ENCODE measurements at regions not wholly inside any gene's neighbourhood (a gene's known extent, or its start where the extent isn't known, plus 50 kb on each side); places are given as distances from the start of the nearest gene placed in this dataset.
A peak's percentile ranks its signal among the peaks of the same experiment; 100 is the strongest.

GRCh38 chr19:30672926-30673325 lies 300.7 kb downstream of the ZNF536 start:
- DNase-seq = no peak

- DNase-seq = peak; percentile 65
Measured at GRCh38 chr19:30671622-30672051, 299.5 kb downstream of the ZNF536 start.

GRCh38 chr19:30671367-30671619 lies 299.1 kb downstream of the ZNF536 start:
- no peak for DNase-seq

GRCh38 chr19:30670562-30671366 lies 298.6 kb downstream of the ZNF536 start:
- no peak for DNase-seq

- DNase-seq = no peak
Measured at GRCh38 chr19:30670011-30670329, 297.8 kb downstream of the ZNF536 start.

GRCh38 chr19:30669329-30670010 lies 297.3 kb downstream of the ZNF536 start:
- peak; percentile 72 for DNase-seq

- no peak for DNase-seq
Measured at GRCh38 chr19:30668521-30669155, 296.5 kb downstream of the ZNF536 start.

- no peak for DNase-seq
Measured at GRCh38 chr19:30667746-30668145, 295.6 kb downstream of the ZNF536 start.

- no peak for DNase-seq
Measured at GRCh38 chr19:30667227-30667626, 295.0 kb downstream of the ZNF536 start.

- DNase-seq = peak; percentile 61
Measured at GRCh38 chr19:30666301-30666803, 294.2 kb downstream of the ZNF536 start.

GRCh38 chr19:30665449-30665848 lies 293.3 kb downstream of the ZNF536 start:
- DNase-seq = peak; percentile 7

GRCh38 chr19:30663611-30664174 lies 291.5 kb downstream of the ZNF536 start:
- no peak for DNase-seq

- DNase-seq = peak; percentile 55
Measured at GRCh38 chr19:30662211-30662861, 290.2 kb downstream of the ZNF536 start.

GRCh38 chr19:30659638-30660037 lies 287.5 kb downstream of the ZNF536 start:
- no peak for DNase-seq

- no peak for DNase-seq
Measured at GRCh38 chr19:30656520-30657100, 284.4 kb downstream of the ZNF536 start.

- DNase-seq = no peak
Measured at GRCh38 chr19:30653646-30654386, 281.6 kb downstream of the ZNF536 start.

- DNase-seq = no peak
Measured at GRCh38 chr19:30652751-30653150, 280.6 kb downstream of the ZNF536 start.

GRCh38 chr19:30651691-30652090 lies 279.5 kb downstream of the ZNF536 start:
- DNase-seq = no peak

GRCh38 chr19:30651066-30651465 lies 278.9 kb downstream of the ZNF536 start:
- no peak for DNase-seq

GRCh38 chr19:30649934-30650614 lies 277.9 kb downstream of the ZNF536 start:
- DNase-seq = peak; percentile 67

Measured in femur (tissue), 1 donor.